ENCODE measurements at regions not wholly inside any gene's neighbourhood (a gene's known extent, or its start where the extent isn't known, plus 50 kb on each side); places are given as distances from the start of the nearest gene placed in this dataset.

DNA sequence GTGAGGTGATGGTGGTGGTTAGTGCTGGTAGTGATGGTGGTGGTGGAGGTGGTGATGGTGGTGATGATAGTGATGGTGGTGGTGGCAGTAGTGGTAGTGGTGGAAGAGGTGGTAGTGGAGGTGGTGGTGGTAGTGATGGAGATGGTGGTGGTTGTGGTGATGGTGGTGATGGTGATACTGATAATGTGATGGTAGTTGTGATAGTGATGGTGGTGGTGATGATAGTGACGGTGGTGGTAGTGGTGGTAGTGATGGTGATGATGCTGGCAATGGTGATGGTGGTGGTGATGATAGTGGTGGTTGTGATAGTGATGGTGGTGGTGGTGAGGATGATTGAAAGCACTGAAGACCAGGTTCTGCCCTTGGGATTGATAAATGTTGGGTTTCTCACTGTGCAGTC is 85.2 kb upstream of the SLC1A3 start:
- no peak overlapping the region for H3K27ac ChIP-seq
- TF ChIP-seq ZFX (IDR thresholded peaks at IDR 0.05): no peak
- TF ChIP-seq, protein P1, sequence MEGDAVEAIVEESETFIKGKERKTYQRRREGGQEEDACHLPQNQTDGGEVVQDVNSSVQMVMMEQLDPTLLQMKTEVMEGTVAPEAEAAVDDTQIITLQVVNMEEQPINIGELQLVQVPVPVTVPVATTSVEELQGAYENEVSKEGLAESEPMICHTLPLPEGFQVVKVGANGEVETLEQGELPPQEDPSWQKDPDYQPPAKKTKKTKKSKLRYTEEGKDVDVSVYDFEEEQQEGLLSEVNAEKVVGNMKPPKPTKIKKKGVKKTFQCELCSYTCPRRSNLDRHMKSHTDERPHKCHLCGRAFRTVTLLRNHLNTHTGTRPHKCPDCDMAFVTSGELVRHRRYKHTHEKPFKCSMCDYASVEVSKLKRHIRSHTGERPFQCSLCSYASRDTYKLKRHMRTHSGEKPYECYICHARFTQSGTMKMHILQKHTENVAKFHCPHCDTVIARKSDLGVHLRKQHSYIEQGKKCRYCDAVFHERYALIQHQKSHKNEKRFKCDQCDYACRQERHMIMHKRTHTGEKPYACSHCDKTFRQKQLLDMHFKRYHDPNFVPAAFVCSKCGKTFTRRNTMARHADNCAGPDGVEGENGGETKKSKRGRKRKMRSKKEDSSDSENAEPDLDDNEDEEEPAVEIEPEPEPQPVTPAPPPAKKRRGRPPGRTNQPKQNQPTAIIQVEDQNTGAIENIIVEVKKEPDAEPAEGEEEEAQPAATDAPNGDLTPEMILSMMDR (conservative IDR thresholded peaks at IDR 0.05): no peak

DNA sequence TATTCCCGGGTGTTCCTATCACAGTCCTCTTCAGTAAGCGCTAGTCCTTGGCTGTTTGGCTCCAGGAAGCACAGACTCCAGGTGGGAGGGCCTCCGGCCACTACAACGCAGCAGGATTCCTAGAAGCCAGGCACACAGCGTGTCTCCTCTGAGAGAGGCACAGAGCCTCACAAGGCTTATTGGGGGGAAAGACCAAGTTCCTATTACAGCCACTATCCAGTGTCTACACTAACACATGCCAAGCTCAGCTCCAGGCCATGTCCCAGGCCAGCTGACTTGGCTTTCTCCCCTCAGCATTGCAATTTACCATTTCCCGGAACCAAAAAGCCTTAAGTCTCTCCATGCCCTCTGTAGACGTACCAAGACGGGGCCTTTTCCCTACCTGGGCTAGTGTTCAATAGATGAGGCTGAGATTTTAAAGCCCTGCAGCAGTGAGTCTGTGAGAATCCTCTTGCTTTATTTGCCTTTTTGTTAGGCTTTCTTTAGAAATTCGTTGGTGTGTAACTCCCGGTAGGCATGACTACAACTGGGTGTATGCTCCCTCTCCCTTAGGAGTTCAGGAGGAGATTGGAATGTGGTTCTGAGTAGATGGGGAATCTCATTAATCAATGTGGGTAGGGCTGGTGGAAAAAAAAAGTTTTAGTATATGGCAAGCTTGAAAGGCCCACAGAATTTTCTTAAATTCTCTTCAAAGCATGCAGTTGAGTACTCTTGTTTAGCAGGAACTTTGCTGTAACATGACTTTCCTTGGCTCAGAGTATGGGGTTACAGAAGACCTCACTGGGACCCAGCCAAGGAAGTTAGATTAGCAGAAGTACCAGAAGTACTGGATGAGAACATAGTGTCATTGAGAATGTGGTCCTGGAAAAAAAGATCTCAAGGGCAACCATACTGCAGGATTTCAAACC is 84.3 kb upstream of the SLC1A3 start:
- TF ChIP-seq, protein P1 (conservative IDR thresholded peaks at IDR 0.05): no peak
- TF ChIP-seq ZFX (IDR thresholded peaks at IDR 0.05): no peak

DNA sequence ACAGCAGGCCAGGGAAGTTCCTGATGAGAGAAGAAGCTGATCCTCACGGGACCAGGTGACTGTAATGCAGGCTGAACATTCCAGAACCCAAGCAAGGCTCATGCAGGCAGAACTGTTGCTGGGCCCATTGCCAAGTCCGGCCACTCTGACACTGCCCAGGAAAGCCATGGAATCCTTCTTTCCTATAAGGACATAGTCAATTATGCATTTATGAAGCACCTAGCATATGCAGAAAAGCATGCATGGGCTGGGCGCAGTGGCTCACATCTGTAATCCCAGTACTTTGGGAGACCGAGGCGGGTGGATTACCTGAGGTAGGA is 83.7 kb upstream of the SLC1A3 start:
- TF ChIP-seq, protein P1 (conservative IDR thresholded peaks at IDR 0.05): no peak
- TF ChIP-seq ZFX (IDR thresholded peaks at IDR 0.05): no peak

More for the DNA sequence above, 84.3 kb upstream of the SLC1A3 start:
- H3K27ac ChIP-seq: no peak overlapping the region

DNA sequence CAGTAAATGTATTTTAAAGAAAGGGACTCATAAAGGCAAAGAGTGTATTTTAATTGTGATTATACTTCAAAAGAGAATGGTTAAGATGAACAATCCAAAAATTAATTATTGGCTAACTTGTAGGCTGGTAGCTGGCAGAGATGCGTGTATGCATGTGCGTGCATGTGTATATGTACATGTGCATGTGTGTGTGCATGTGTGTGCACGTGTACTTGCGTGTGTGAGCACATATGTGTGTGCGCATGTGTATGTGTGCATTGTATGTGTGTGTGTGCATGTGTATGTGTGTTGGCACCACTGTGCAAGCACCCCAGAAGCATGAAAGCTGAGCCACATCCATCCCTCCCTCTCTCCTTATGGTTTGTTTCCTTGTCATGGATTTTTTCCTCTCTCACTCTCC is 83.0 kb upstream of the SLC1A3 start:
- no peak overlapping the region for H3K27ac ChIP-seq
- TF ChIP-seq ZFX (IDR thresholded peaks at IDR 0.05): no peak
- TF ChIP-seq, protein P1 (conservative IDR thresholded peaks at IDR 0.05): no peak

More for the DNA sequence above, 83.7 kb upstream of the SLC1A3 start:
- no peak overlapping the region for H3K27ac ChIP-seq

DNA sequence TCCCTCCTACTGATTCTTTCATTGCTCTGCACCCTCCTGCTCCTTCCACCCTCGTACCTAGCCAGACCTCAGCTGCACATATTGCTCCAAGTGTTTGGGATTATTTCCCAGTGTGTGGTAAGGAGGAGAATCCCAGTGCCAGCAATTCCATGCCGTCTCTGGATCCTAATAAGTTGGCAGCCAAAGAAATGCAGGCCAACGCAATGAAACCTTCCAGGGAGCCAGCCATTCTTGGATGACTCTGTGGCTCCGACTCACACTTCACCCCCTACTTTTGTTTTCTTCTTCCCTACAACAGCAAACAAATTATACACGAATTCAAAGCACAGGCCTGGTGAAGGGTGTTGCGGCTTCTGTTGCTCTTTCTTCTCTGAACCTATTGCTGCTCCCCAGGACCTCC is 82.5 kb upstream of the SLC1A3 start:
- H3K27ac ChIP-seq: no peak overlapping the region
- TF ChIP-seq, protein P1 (conservative IDR thresholded peaks at IDR 0.05): no peak
- TF ChIP-seq ZFX (IDR thresholded peaks at IDR 0.05): no peak

DNA sequence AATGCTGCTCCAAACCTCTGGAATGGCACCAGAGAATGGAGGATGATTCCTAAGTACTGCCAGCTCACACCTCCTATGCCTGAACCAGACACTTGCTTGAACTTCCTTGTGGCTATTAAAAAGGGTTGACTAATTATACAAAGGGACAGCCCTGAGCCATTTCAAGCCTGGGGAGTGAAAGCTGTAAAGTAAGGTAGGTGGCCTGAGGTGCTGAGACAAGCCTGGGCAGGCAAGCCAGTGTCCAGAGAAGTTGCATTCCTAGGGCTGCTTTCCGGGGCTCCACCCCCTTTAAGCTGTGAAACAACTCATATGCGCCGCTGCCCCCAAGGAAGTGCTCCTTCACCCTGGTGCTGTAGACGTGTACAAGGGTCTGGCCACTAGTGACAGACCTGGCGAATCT is 79.9 kb upstream of the SLC1A3 start:
- no peak overlapping the region for H3K27ac ChIP-seq
- TF ChIP-seq ZFX (IDR thresholded peaks at IDR 0.05): no peak
- TF ChIP-seq, protein P1 (conservative IDR thresholded peaks at IDR 0.05): no peak

DNA sequence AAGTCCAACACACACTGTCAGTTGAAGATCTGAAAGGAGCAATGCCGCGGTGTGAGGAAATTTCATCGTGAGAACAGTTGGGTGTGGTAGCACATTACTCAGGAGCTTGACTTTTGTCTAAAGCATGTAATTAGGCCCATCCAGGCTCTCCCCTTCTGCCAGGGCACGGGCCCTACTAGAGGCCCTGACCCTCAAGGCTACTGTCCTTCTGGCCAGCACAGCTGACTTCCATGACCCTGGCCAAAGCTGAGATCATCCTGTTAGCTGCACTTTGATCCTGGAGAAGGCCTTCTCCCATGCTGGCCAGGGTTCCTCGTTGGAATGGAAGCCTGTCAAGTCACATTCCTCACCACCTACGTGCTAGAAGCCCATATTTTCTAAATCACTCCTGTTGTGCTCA is 77.8 kb upstream of the SLC1A3 start:
- TF ChIP-seq, protein P1 (conservative IDR thresholded peaks at IDR 0.05): no peak
- no peak for TF ChIP-seq ZFX (IDR thresholded peaks at IDR 0.05)
- no peak overlapping the region for H3K27ac ChIP-seq
